HepG2 (cell line): ENCODE measurements at regions not wholly inside any gene's neighbourhood (a gene's known extent, or its start where the extent isn't known, plus 50 kb on each side); places are given as distances from the start of the nearest gene placed in this dataset.

Experiments
- ASH2L ChIP-seq: fragments of 300-600, 200-600 bp; sonication (generic); IDR thresholded peaks from 2 replicates; pipeline ENCODE4 v1.7.0; 2017; ENCODE audit warnings: low read depth, mild to moderate bottlenecking, moderate library complexity, mixed read lengths, low read length; ENCODE audit not compliant: insufficient read length
- POLR2A ChIP-seq, 2 experiments: IDR thresholded peaks; 2 replicates each; pipeline ENCODE4 v1.6.1; 2011; ENCODE audit warnings: low read depth in 2 of 2, low read length in 2 of 2, mild to moderate bottlenecking in 1 of 2, moderate library complexity in 1 of 2; ENCODE audit not compliant: insufficient read depth in 1 of 2
- SUZ12 ChIP-seq: fragments of 150-350 bp; IDR thresholded peaks from 2 replicates; pipeline ENCODE4 v1.6.1; 2014; ENCODE audit warnings: low read depth, low read length
- TAF1 ChIP-seq: sonication (generic); formaldehyde crosslinking; IDR thresholded peaks from 2 replicates; pipeline ENCODE4 v1.4.0; 2020; ENCODE audit warnings: missing genetic modification reagents
- XRCC5 ChIP-seq: fragments of 200-400 bp; formaldehyde crosslinking; optimal IDR thresholded peaks from 2 replicates; pipeline ENCODE3; 2017; ENCODE audit warnings: mild to moderate bottlenecking, low read length
- ZNF3 ChIP-seq: IDR thresholded peaks from 2 replicates; pipeline ENCODE4 v1.7.0; 2017; ENCODE audit warnings: inconsistent platforms
- ZNF317 ChIP-seq: sonication (generic); formaldehyde crosslinking; IDR thresholded peaks from 2 replicates; pipeline ENCODE4 v1.5.0; 2020; ENCODE audit warnings: mild to moderate bottlenecking, missing genetic modification reagents
- ZNF354B ChIP-seq: sonication (generic); formaldehyde crosslinking; IDR thresholded peaks from 2 replicates; pipeline ENCODE4 v1.8.0; 2022; ENCODE audit warnings: mild to moderate bottlenecking, missing genetic modification reagents
- ZNF644 ChIP-seq: IDR thresholded peaks from 2 replicates; pipeline ENCODE4 v1.6.1; 2016; ENCODE audit warnings: low read depth
- TF ChIP-seq, protein P1 (sequence below): sonication (generic); formaldehyde crosslinking; IDR thresholded peaks from 2 replicates; pipeline ENCODE4 v1.5.1; 2020; ENCODE audit warnings: mild to moderate bottlenecking, missing genetic modification reagents, moderate library complexity
- TF ChIP-seq, protein P2 (sequence below): sonication (generic); formaldehyde crosslinking; IDR thresholded peaks from 2 replicates; pipeline ENCODE4 v1.4.0; 2020; ENCODE audit warnings: missing genetic modification reagents, mild to moderate bottlenecking, borderline replicate concordance

DNA sequence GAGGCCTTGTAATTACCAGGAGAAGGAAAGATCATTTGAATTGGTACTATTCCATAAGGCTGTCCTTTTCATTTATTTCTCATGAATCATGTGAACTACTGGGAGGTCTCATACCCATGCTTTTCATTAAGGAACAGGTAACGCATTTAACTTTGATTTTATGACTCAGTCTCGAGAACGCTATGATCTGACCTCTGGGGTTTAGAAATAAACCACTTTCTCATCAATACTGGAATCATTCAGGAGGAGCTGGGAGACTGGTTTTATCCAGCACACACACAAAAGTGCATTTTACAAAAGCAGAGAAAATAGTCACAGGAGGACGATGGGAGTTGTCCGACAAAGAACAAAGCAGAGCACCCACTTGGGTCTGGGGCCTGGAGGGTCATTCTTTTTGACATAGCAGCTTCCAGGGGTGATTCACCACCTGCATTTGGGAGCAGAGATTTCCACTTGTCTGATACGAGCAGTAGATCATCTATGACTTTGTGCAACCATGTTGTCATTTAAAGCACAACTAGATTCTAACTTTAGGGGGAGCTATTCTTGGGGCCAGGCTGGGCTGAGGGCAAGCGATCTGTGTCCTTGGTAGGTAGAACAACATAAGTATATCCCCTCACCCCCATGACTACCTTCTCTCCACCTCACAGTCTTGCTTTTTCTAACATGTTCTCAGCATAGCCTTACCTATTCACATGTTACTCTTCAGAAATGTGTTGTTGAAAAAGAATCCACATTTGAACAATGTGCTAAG is 95.9 kb upstream of the SCG2 start:
- TF ChIP-seq ZNF317 (CRISPR knock-in tag), result no peak
- no peak for TF ChIP-seq ZNF644
- TF ChIP-seq ZNF354B (CRISPR knock-in tag), result no peak
- no peak for TF ChIP-seq ASH2L
- TF ChIP-seq XRCC5, result no peak
- no peak for TF ChIP-seq TAF1 (CRISPR knock-in tag)
- no peak for TF ChIP-seq POLR2A (IDR thresholded peaks at IDR 0.05; ENCODE audit: insufficient read depth in 1 of 2, low read depth in 2 of 2, low read length in 2 of 2)
- no peak for TF ChIP-seq ZNF3 (CRISPR knock-in tag)
- TF ChIP-seq, protein P1, sequence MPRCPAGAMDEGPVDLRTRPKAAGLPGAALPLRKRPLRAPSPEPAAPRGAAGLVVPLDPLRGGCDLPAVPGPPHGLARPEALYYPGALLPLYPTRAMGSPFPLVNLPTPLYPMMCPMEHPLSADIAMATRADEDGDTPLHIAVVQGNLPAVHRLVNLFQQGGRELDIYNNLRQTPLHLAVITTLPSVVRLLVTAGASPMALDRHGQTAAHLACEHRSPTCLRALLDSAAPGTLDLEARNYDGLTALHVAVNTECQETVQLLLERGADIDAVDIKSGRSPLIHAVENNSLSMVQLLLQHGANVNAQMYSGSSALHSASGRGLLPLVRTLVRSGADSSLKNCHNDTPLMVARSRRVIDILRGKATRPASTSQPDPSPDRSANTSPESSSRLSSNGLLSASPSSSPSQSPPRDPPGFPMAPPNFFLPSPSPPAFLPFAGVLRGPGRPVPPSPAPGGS (CRISPR knock-in tag), result no peak
- TF ChIP-seq SUZ12, result no peak
- TF ChIP-seq, protein P2, sequence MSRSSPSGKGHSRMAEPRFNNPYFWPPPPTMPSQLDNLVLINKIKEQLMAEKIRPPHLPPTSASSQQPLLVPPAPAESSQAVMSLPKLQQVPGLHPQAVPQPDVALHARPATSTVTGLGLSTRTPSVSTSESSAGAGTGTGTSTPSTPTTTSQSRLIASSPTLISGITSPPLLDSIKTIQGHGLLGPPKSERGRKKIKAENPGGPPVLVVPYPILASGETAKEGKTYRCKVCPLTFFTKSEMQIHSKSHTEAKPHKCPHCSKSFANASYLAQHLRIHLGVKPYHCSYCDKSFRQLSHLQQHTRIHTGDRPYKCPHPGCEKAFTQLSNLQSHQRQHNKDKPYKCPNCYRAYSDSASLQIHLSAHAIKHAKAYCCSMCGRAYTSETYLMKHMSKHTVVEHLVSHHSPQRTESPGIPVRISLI (CRISPR knock-in tag), result no peak
